ENCODE measurements at regions not wholly inside any gene's neighbourhood (a gene's known extent, or its start where the extent isn't known, plus 50 kb on each side); places are given as distances from the start of the nearest gene placed in this dataset.
"Not testable (repeated sequence)": the region's sequence is repeated elsewhere in the genome, so short reads cannot be mapped to it uniquely, and the experiment has no call there.

- H2AFZ ChIP-seq (ENCODE audit: low read length): no peak overlapping the region
- DNase-seq (no peak), ATAC-seq (no peak)
- TF ChIP-seq EZH2phosphoT487 (IDR thresholded peaks at IDR 0.05; ENCODE audit: borderline replicate concordance, low read length): no peak
- TF ChIP-seq EZH2 (IDR thresholded peaks at IDR 0.05; ENCODE audit: low read length, unreplicated experiment): no peak
- no peak for TF ChIP-seq CTCF (conservative IDR thresholded peaks at IDR 0.05; ENCODE audit: low read depth, low read length)
- no peaks in the 10 kb centered on the region for H3K27me3 ChIP-seq (ENCODE audit: low read length)
- H3F3A ChIP-seq (ENCODE audit: low read length, unreplicated experiment): no peaks in the 10 kb centered on the region
- H3K4me1 ChIP-seq (ENCODE audit: insufficient read depth, low read length): no peaks in the 10 kb centered on the region
- no TSS peak for BruUV-seq (replicated peaks)
- no peak overlapping the region for H3K4me2 ChIP-seq (ENCODE audit: low read length)
- intact Hi-C loops (cut with micrococcal nuclease): no loop called here
- H3K9ac ChIP-seq (ENCODE audit: low read length): no peak overlapping the region
- CTCF ChIA-PET: no interaction called here
- no peaks in the 10 kb centered on the region for H4K20me1 ChIP-seq (ENCODE audit: low read length)
- H3K36me3 ChIP-seq (ENCODE audit: low read depth, low read length): no peaks in the 10 kb centered on the region
- H3K4me3 ChIP-seq (ENCODE audit: low read length): no peak overlapping the region
- H3K9me3 ChIP-seq (ENCODE audit: low read length): no peaks in the 10 kb centered on the region
- H3K27ac ChIP-seq (ENCODE audit: low read length): no peak overlapping the region
- no peaks in the 10 kb centered on the region for H3K79me2 ChIP-seq (ENCODE audit: low read length)
- POLR2A ChIA-PET (ENCODE audit: unreplicated experiment): no interaction called here
- no peaks in the 10 kb centered on the region for H3K9me2 ChIP-seq (replicated peaks; ENCODE audit: low read length)
Observed at GRCh38 chr13:88824218-88824617, 1153.0 kb downstream of the SLITRK5 start.

- Histone ChIP-seq H3K4me2 (ENCODE audit: low read length) (no peak overlapping the region), H3K4me1 (ENCODE audit: insufficient read depth, low read length) (no peaks in the 10 kb centered on the region), H3K4me3 (ENCODE audit: low read length) (no peak overlapping the region), H3K79me2 (ENCODE audit: low read length) (no peaks in the 10 kb centered on the region), H3K9me3 (ENCODE audit: low read length) (no peaks in the 10 kb centered on the region), H3K27ac (ENCODE audit: low read length) (no peak overlapping the region), H3K36me3 (ENCODE audit: low read depth, low read length) (no peaks in the 10 kb centered on the region), H3K9me2 (replicated peaks; ENCODE audit: low read length) (no peaks in the 10 kb centered on the region), H3K9ac (ENCODE audit: low read length) (no peak overlapping the region), H3F3A (ENCODE audit: low read length, unreplicated experiment) (no peaks in the 10 kb centered on the region), H2AFZ (ENCODE audit: low read length) (no peak overlapping the region), H4K20me1 (ENCODE audit: low read length) (no peaks in the 10 kb centered on the region), H3K27me3 (ENCODE audit: low read length) (no peaks in the 10 kb centered on the region)
- BruUV-seq (replicated peaks): no TSS peak
- ChIA-PET CTCF (no interaction called here), POLR2A (ENCODE audit: unreplicated experiment) (no interaction called here)
- no peak for ATAC-seq
- TF ChIP-seq EZH2 (IDR thresholded peaks at IDR 0.05; ENCODE audit: low read length, unreplicated experiment): no peak
- no peak for TF ChIP-seq CTCF (conservative IDR thresholded peaks at IDR 0.05; ENCODE audit: low read depth, low read length)
- TF ChIP-seq EZH2phosphoT487 (IDR thresholded peaks at IDR 0.05; ENCODE audit: borderline replicate concordance, low read length): no peak
- no peak for DNase-seq
- intact Hi-C loops (cut with micrococcal nuclease): no loop called here
Observed at GRCh38 chr13:88840085-88840484, 1168.9 kb downstream of the SLITRK5 start.

GRCh38 chr13:88852293-88852692 lies 1181.1 kb downstream of the SLITRK5 start:
- ATAC-seq; H3K9me3 ChIP-seq (ENCODE audit: low read length); CTCF ChIA-PET; BruUV-seq (replicated peaks); POLR2A ChIA-PET (ENCODE audit: unreplicated experiment); H3K4me3 ChIP-seq (ENCODE audit: low read length); H3K27ac ChIP-seq (ENCODE audit: low read length); H3K9ac ChIP-seq (ENCODE audit: low read length); H3K79me2 ChIP-seq (ENCODE audit: low read length); H3F3A ChIP-seq (ENCODE audit: low read length, unreplicated experiment); H3K9me2 ChIP-seq (replicated peaks; ENCODE audit: low read length); H3K4me1 ChIP-seq (ENCODE audit: insufficient read depth, low read length); H4K20me1 ChIP-seq (ENCODE audit: low read length); H3K27me3 ChIP-seq (ENCODE audit: low read length); H2AFZ ChIP-seq (ENCODE audit: low read length); H3K4me2 ChIP-seq (ENCODE audit: low read length); intact Hi-C loops (cut with micrococcal nuclease); DNase-seq; H3K36me3 ChIP-seq (ENCODE audit: low read depth, low read length): not testable (repeated sequence)
